Daoy (cell line): ENCODE measurements at regions not wholly inside any gene's neighbourhood (a gene's known extent, or its start where the extent isn't known, plus 50 kb on each side); places are given as distances from the start of the nearest gene placed in this dataset.

Experiments
- DNase-seq: peaks from one replicate; pipeline ENCODE4 v3.0.0-alpha.2; 2015; ENCODE audit warnings: low read depth

GRCh38 chr10:90180886-90181691, 479.7 kb downstream of the KIF20B start:
- DNase-seq = peak; percentile 67

- no peak for DNase-seq
Observed at GRCh38 chr10:90192825-90193224, 491.4 kb downstream of the KIF20B start.

- DNase-seq = peak; percentile 75
Observed at GRCh38 chr10:90193240-90193985, 492.0 kb downstream of the KIF20B start.

GRCh38 chr10:90195288-90195840, 494.0 kb downstream of the KIF20B start:
- DNase-seq = peak; percentile 15

GRCh38 chr10:90197766-90198165, 496.4 kb downstream of the KIF20B start:
- peak; percentile 71 for DNase-seq

GRCh38 chr10:90199093-90199492, 497.7 kb downstream of the KIF20B start:
- no peak for DNase-seq

GRCh38 chr10:90199513-90199912, 498.1 kb downstream of the KIF20B start:
- DNase-seq = no peak

GRCh38 chr10:90204131-90204955, 503.0 kb downstream of the KIF20B start:
- DNase-seq = peak; percentile 20

GRCh38 chr10:90204956-90205314, 503.5 kb downstream of the KIF20B start:
- DNase-seq = peak; percentile 78

- DNase-seq = peak; percentile 26
Observed at GRCh38 chr10:90205340-90205739, 503.9 kb downstream of the KIF20B start.

GRCh38 chr10:90213346-90213745, 512.0 kb downstream of the KIF20B start:
- no peak for DNase-seq

GRCh38 chr10:90218846-90219245, 517.5 kb downstream of the KIF20B start:
- no peak for DNase-seq

GRCh38 chr10:90222372-90222771, 521.0 kb downstream of the KIF20B start:
- DNase-seq = peak; percentile 78

GRCh38 chr10:90222939-90223338, 521.5 kb downstream of the KIF20B start:
- DNase-seq = peak; percentile 57

- DNase-seq = no peak
Observed at GRCh38 chr10:90224791-90225566, 523.6 kb downstream of the KIF20B start.

GRCh38 chr10:90226517-90226916, 525.1 kb downstream of the KIF20B start:
- DNase-seq = peak; percentile 31

GRCh38 chr10:90227217-90227656, 525.8 kb downstream of the KIF20B start:
- peak; percentile 91 for DNase-seq

GRCh38 chr10:90227786-90228185, 526.4 kb downstream of the KIF20B start:
- peak; percentile 71 for DNase-seq

GRCh38 chr10:90229486-90229885, 528.1 kb downstream of the KIF20B start:
- no peak for DNase-seq

GRCh38 chr10:90233805-90234204, 532.4 kb downstream of the KIF20B start:
- peak; percentile 16 for DNase-seq

GRCh38 chr10:90245623-90246022, 544.2 kb downstream of the KIF20B start:
- DNase-seq = peak; percentile 35
